Lung (tissue), 11 donors: ENCODE measurements at regions not wholly inside any gene's neighbourhood (a gene's known extent, or its start where the extent isn't known, plus 50 kb on each side); places are given as distances from the start of the nearest gene placed in this dataset.

ENCODE experiments used
- ATAC-seq: fragments of 200-7000 bp; cut with Tn5 transposase; one replicate; pipeline ENCODE4 v1.9.1; 2020; ENCODE audit warnings: moderate number of reproducible peaks; ENCODE audit not compliant: insufficient read depth, low FRiP score
- DNase-seq, 3 donors: peaks; one replicate each; pipeline ENCODE4 v3.0.0-alpha.2; 2013 to 2017
- H3K27ac ChIP-seq, 2 donors: one replicate each; pipeline ENCODE4 v1.5.1; 2013; ENCODE audit warnings: mild to moderate bottlenecking in 2 of 2, moderate library complexity in 2 of 2, control low read depth in 1 of 2, inconsistent platforms in 1 of 2, low read depth in 1 of 2, low read length in 1 of 2
- H3K27me3 ChIP-seq, 3 donors: one replicate each; pipeline ENCODE4 v1.5.1; 2013; ENCODE audit warnings: low read length in 2 of 3; ENCODE audit not compliant: control insufficient read depth in 3 of 3, insufficient read depth in 3 of 3
- H3K36me3 ChIP-seq, 4 donors: one replicate each; pipeline ENCODE4 v1.5.1; 2013; ENCODE audit warnings: low read length in 4 of 4, mild to moderate bottlenecking in 1 of 4, moderate library complexity in 1 of 4; ENCODE audit not compliant: control insufficient read depth in 4 of 4, insufficient read depth in 4 of 4
- H3K4me1 ChIP-seq, 5 donors: one replicate each; pipeline ENCODE4 v1.5.1; 2013; ENCODE audit warnings: low read length in 5 of 5, mild to moderate bottlenecking in 2 of 5, moderate library complexity in 1 of 5; ENCODE audit not compliant: control insufficient read depth in 5 of 5, insufficient read depth in 5 of 5
- H3K4me3 ChIP-seq: one replicate; pipeline ENCODE4 v1.5.1; 2013; ENCODE audit warnings: mild to moderate bottlenecking, control low read depth, moderate library complexity
- H3K9ac ChIP-seq, 2 donors: one replicate each; pipeline ENCODE4 v1.5.1; 2013; ENCODE audit warnings: low read length in 2 of 2, control low read depth in 1 of 2; ENCODE audit not compliant: insufficient read depth in 1 of 2
- H3K9me3 ChIP-seq, 4 donors: one replicate each; pipeline ENCODE4 v1.5.1; 2013; ENCODE audit warnings: low read length in 3 of 4, mild to moderate bottlenecking in 1 of 4, moderate library complexity in 1 of 4; ENCODE audit not compliant: control insufficient read depth in 4 of 4, insufficient read depth in 3 of 4
- CTCF ChIP-seq: IDR thresholded peaks from 2 replicates; pipeline ENCODE4 v1.5.1; 2012; ENCODE audit warnings: mild to moderate bottlenecking; ENCODE audit errors: control extremely low read depth, extremely low read depth
- WGBS, 2 donors: extraction: QIAGEN DNeasy Blood & Tissue Kit; methylation state at CpG; one replicate each; pipeline ENCODE4 v1.1.7; 2013; 5-methylcytosine and 5-hydroxymethylcytosine counted together
- donor health status: control.
- donor health status: control.
- donor health status: Bipolar disorder and iron deficiency.
- donor health status: healthy.
- donor health status: DM: yes; HTN: yes; CAD: no.

- no peak for TF ChIP-seq CTCF
- no peak for ATAC-seq
- WGBS, 2 donors: 51 to 62% methylated on average over 3 of the region's 3 CpGs
- Histone ChIP-seq H3K9me3 (peaks cover 0 to 4% (median 0%) of the 10 kb centered on the region in 4 donors), H3K36me3 (no peaks in the 10 kb centered on the region), H3K4me3 (no peak overlapping the region), H3K27ac (no peak overlapping the region), H3K4me1 (peaks cover 0 to 7% (median 0%) of the 10 kb centered on the region in 5 donors), H3K9ac (no peak overlapping the region), H3K27me3 (no peaks in the 10 kb centered on the region)
- DNase-seq: no peak
Observed at GRCh38 chr11:37504921-37505320, 906.9 kb upstream of the RAG2 start.

- 42 to 53% methylated on average over 3 of the region's 3 CpGs for WGBS, 2 donors
- Histone ChIP-seq H3K27ac (no peak overlapping the region), H3K36me3 (no peaks in the 10 kb centered on the region), H3K4me3 (no peak overlapping the region), H3K9ac (no peak overlapping the region), H3K27me3 (no peaks in the 10 kb centered on the region), H3K9me3 (peaks cover 0 to 4% (median 0%) of the 10 kb centered on the region in 4 donors), H3K4me1 (peaks cover 0 to 7% (median 0%) of the 10 kb centered on the region in 5 donors)
- DNase-seq: peak in 2 of 3 donors; percentile 12 to 13
- no peak for TF ChIP-seq CTCF
- peak; percentile 41 for ATAC-seq
Observed at GRCh38 chr11:37504060-37504611, 906.1 kb upstream of the RAG2 start.

- peaks cover 0 to 7% (median 0%) of the 10 kb centered on the region in 5 donors for H3K4me1 ChIP-seq
- H3K27ac ChIP-seq: no peak overlapping the region
- H3K36me3 ChIP-seq: no peaks in the 10 kb centered on the region
- H3K9me3 ChIP-seq: peaks cover 0 to 4% (median 0%) of the 10 kb centered on the region in 4 donors
- no peaks in the 10 kb centered on the region for H3K27me3 ChIP-seq
- no peak overlapping the region for H3K9ac ChIP-seq
- ATAC-seq: no peak
- no peak for DNase-seq
- no peak overlapping the region for H3K4me3 ChIP-seq
- 83% methylated on average over 2 of the region's 2 CpGs for WGBS, 2 donors
- TF ChIP-seq CTCF: no peak
Observed at GRCh38 chr11:37503411-37504059, 905.5 kb upstream of the RAG2 start.
